CD14-positive monocyte (primary cell): ENCODE measurements at regions not wholly inside any gene's neighbourhood (a gene's known extent, or its start where the extent isn't known, plus 50 kb on each side); places are given as distances from the start of the nearest gene placed in this dataset.

ENCODE experiments used
- DNase-seq, 3 donors: peaks; one replicate each; pipeline ENCODE4 v3.0.0-alpha.2; 2011 to 2022
- H2AFZ ChIP-seq: 2 replicates; pipeline ENCODE4 v1.6.0; 2012; ENCODE audit warnings: mild to moderate bottlenecking, low read depth, low read length, inconsistent platforms; ENCODE audit not compliant: insufficient read depth, poor library complexity, severe bottlenecking
- H3K27ac ChIP-seq, 2 donors: 1 replicate in 1 of 2; 2 replicates in 1 of 2; pipeline ENCODE4 v1.5.1; 2012 to 2013; ENCODE audit warnings: low read length in 2 of 2, control low read depth in 1 of 2, inconsistent platforms in 1 of 2, low read depth in 1 of 2, mild to moderate bottlenecking in 1 of 2
- H3K27me3 ChIP-seq, 2 donors: one replicate each; pipeline versions ENCODE4 v1.6.0 to v1.6.1; 2011 to 2013; ENCODE audit warnings: low read length in 2 of 2; ENCODE audit not compliant: control insufficient read depth in 2 of 2, insufficient read depth in 2 of 2
- H3K36me3 ChIP-seq, 2 donors: replicated peaks in 1 of 2; 1 replicate in 1 of 2; 2 replicates in 1 of 2; pipeline versions ENCODE4 v1.5.1 to v1.6.1; 2012 to 2013; ENCODE audit warnings: low read length in 2 of 2, control low read depth in 1 of 2, inconsistent platforms in 1 of 2, mild to moderate bottlenecking in 1 of 2; ENCODE audit not compliant: insufficient read depth in 2 of 2, control insufficient read depth in 1 of 2
- H3K4me1 ChIP-seq, 2 donors: 1 replicate in 1 of 2; 2 replicates in 1 of 2; pipeline versions ENCODE4 v1.5.1 to v1.6.1; 2012 to 2013; ENCODE audit warnings: low read length in 2 of 2, control low read depth in 1 of 2, inconsistent platforms in 1 of 2, mild to moderate bottlenecking in 1 of 2, moderate library complexity in 1 of 2; ENCODE audit not compliant: insufficient read depth in 2 of 2, control insufficient read depth in 1 of 2
- H3K4me2 ChIP-seq: replicated peaks from 2 replicates; pipeline ENCODE3; 2012; ENCODE audit warnings: low read length, moderate library complexity, mild to moderate bottlenecking; ENCODE audit not compliant: poor library complexity, severe bottlenecking; ENCODE audit errors: extremely low read depth
- H3K4me3 ChIP-seq, 3 experiments: fragments of 200-600 bp in 1 of 3; sonication (generic) in 1 of 3; replicated peaks in 1 of 3; 1 replicate in 2 of 3; 2 replicates in 1 of 3; pipeline ENCODE4 v1.5.1; 2011 to 2013; ENCODE audit warnings: low read length in 3 of 3, mild to moderate bottlenecking in 3 of 3, control low read depth in 2 of 3, low read depth in 2 of 3, inconsistent platforms in 1 of 3, moderate library complexity in 1 of 3
- H3K79me2 ChIP-seq: 2 replicates; pipeline ENCODE4 v1.6.0; 2012; ENCODE audit warnings: mild to moderate bottlenecking, control low read depth, inconsistent platforms, low read length, moderate library complexity; ENCODE audit not compliant: insufficient read depth
- H3K9ac ChIP-seq: 2 replicates; pipeline ENCODE4 v1.6.0; 2017; ENCODE audit warnings: low read length, mild to moderate bottlenecking; ENCODE audit not compliant: insufficient read depth, poor library complexity, severe bottlenecking
- H3K9me3 ChIP-seq, 2 donors: replicated peaks in 1 of 2; 1 replicate in 1 of 2; 2 replicates in 1 of 2; pipeline versions ENCODE4 v1.5.1 to v1.6.1; 2012 to 2013; ENCODE audit warnings: low read length in 2 of 2, control low read depth in 1 of 2; ENCODE audit not compliant: control insufficient read depth in 1 of 2, insufficient read depth in 1 of 2
- H4K20me1 ChIP-seq: 2 replicates; pipeline ENCODE4 v1.6.0; 2012; ENCODE audit warnings: mild to moderate bottlenecking, low read length, control low read depth, moderate library complexity; ENCODE audit not compliant: insufficient read depth
- H3K27ac Mint-ChIP-seq, 7 donors: one replicate each; pipeline ENCODE4 v1.8.0; 2020; ENCODE audit warnings: mild to moderate bottlenecking in 7 of 7, mixed read lengths in 7 of 7, moderate library complexity in 6 of 7, inconsistent platforms in 2 of 7
- H3K27me3 Mint-ChIP-seq, 3 donors: one replicate each; pipeline ENCODE4 v1.8.0; 2021 to 2022; ENCODE audit warnings: low read depth in 3 of 3, mild to moderate bottlenecking in 3 of 3, mixed read lengths in 3 of 3, moderate library complexity in 3 of 3, inconsistent platforms in 1 of 3
- H3K36me3 Mint-ChIP-seq, 2 donors: one replicate each; pipeline ENCODE4 v1.8.0; 2020; ENCODE audit warnings: mixed read lengths in 2 of 2, inconsistent platforms in 1 of 2, mild to moderate bottlenecking in 1 of 2
- H3K4me1 Mint-ChIP-seq: one replicate; pipeline ENCODE4 v1.8.0; 2020; ENCODE audit warnings: mild to moderate bottlenecking, mixed read lengths
- H3K4me3 Mint-ChIP-seq, 2 donors: one replicate each; pipeline ENCODE4 v1.8.0; 2020; ENCODE audit warnings: mild to moderate bottlenecking in 2 of 2, mixed read lengths in 2 of 2, moderate library complexity in 1 of 2
- H3K9me3 Mint-ChIP-seq, 7 donors: one replicate each; pipeline ENCODE4 v1.8.0; 2020 to 2022; ENCODE audit warnings: mixed read lengths in 7 of 7, mild to moderate bottlenecking in 6 of 7, moderate library complexity in 6 of 7, inconsistent platforms in 2 of 7
- WGBS: methylation state at CpG from one replicate; pipeline ENCODE4 v1.1.5; 2013; ENCODE audit warnings: missing lambda C conversion rate; ENCODE audit not compliant: insufficient coverage; 5-methylcytosine and 5-hydroxymethylcytosine counted together
- intact Hi-C, 2 donors: fragments of 100-400 bp; cut with micrococcal nuclease; formaldehyde crosslinking; loops; one replicate each; pipeline versions ENCODE4 v1.15.0 to v1.15.1; 2023
- TF ChIP-seq, protein P1 (sequence below): fragments of 200-600 bp; IDR thresholded peaks from one replicate; pipeline ENCODE4 v1.8.0; 2022; ENCODE audit warnings: antibody characterized with exemption, mild to moderate bottlenecking

DNA sequence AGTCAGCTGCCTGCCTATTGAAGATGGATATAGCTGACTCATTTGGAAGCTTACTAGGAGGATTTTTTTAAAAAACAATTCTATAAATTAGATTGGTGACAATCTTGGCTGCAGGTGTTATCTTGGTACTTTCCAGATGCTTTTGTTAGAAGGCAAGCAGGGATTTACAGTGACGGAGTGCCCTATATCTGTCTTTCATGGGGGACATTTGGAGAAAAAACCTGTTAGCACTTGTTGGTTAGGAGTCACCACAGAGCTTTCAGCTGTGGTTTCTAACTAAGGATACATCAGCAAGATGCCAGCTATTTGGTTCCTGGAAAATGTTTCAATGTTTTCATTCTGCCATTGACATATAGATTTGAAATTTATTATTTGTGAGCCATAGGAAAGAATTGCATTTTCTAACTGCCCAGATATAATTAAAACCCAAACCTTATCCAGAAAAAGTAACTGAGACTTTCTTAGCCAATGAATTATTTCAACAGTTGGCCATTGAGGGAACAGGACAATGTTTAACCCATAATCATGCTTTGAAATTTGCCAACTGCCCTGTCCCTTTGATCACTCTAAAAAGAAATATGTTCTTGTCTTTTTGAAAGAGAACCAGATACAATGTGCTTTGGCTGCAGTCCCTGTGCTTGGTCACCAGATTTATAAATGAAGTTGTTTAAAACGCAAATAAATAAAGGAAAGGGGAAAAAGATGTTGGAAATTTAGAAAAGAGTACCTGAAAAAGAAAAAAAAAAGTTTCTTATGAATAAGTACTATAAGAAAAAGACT is 761.0 kb upstream of the CXADR start:
- WGBS: 89% methylated on average over 1 of the region's 2 CpGs
- no peaks in the 10 kb centered on the region for H4K20me1 ChIP-seq

DNA sequence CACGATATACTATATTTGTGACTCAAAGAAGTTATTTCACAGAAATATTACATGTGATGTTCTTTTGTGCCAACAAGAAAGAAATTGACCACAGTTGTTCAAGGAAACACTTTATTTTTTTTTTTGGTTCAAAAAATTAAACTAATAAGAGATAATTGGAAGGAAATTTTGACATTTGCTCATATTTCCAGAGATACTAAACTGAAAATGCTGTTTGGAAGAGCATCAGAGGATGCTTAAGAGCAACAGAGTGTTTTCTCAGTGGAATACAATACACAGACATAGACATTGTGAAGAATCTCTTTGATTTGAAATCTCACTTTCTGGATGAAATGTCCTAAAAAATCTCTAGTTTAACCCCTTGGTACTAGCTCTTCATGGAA is 760.4 kb upstream of the CXADR start:
- Mint-ChIP-seq H3K4me3 (no peak overlapping the region), H3K9me3 (peaks cover 4 to 24% (median 9%) of the 10 kb centered on the region in 7 donors), H3K4me1 (no peaks in the 10 kb centered on the region), H3K36me3 (no peaks in the 10 kb centered on the region), H3K27me3 (no peaks in the 10 kb centered on the region), H3K27ac (no peak overlapping the region)
- intact Hi-C loops: no loop called here
- DNase-seq: no peak
- Histone ChIP-seq H3K9ac (no peak overlapping the region), H3K9me3 (peaks cover 12 to 24% of the 10 kb centered on the region in 2 donors), H3K27ac (no peak overlapping the region), H3K4me3 (no peak overlapping the region), H3K79me2 (no peaks in the 10 kb centered on the region), H3K4me2 (no peak overlapping the region), H3K4me1 (no peaks in the 10 kb centered on the region), H4K20me1 (no peaks in the 10 kb centered on the region), H3K27me3 (no peaks in the 10 kb centered on the region), H3K36me3 (no peaks in the 10 kb centered on the region), H2AFZ (no peak overlapping the region)
- TF ChIP-seq, protein P1, sequence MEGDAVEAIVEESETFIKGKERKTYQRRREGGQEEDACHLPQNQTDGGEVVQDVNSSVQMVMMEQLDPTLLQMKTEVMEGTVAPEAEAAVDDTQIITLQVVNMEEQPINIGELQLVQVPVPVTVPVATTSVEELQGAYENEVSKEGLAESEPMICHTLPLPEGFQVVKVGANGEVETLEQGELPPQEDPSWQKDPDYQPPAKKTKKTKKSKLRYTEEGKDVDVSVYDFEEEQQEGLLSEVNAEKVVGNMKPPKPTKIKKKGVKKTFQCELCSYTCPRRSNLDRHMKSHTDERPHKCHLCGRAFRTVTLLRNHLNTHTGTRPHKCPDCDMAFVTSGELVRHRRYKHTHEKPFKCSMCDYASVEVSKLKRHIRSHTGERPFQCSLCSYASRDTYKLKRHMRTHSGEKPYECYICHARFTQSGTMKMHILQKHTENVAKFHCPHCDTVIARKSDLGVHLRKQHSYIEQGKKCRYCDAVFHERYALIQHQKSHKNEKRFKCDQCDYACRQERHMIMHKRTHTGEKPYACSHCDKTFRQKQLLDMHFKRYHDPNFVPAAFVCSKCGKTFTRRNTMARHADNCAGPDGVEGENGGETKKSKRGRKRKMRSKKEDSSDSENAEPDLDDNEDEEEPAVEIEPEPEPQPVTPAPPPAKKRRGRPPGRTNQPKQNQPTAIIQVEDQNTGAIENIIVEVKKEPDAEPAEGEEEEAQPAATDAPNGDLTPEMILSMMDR: no peak
- WGBS: no CpG with 5 or more reads among the region's 1 CpG

More for the DNA sequence above, 761.0 kb upstream of the CXADR start:
- no peaks in the 10 kb centered on the region for H3K36me3 ChIP-seq
- no peaks in the 10 kb centered on the region for H3K4me1 ChIP-seq
- no peaks in the 10 kb centered on the region for H3K79me2 ChIP-seq
- Mint-ChIP-seq H3K27me3 (no peaks in the 10 kb centered on the region), H3K27ac (no peak overlapping the region), H3K4me1 (no peaks in the 10 kb centered on the region), H3K9me3 (peaks cover 3 to 21% (median 7%) of the 10 kb centered on the region in 7 donors), H3K36me3 (no peaks in the 10 kb centered on the region), H3K4me3 (no peak overlapping the region)
- TF ChIP-seq, protein P1: no peak
- no peak overlapping the region for H3K4me2 ChIP-seq
- intact Hi-C loops: no loop called here
- no peak overlapping the region for H3K27ac ChIP-seq
- no peak overlapping the region for H2AFZ ChIP-seq
- no peak overlapping the region for H3K4me3 ChIP-seq
- H3K9ac ChIP-seq: no peak overlapping the region
- H3K27me3 ChIP-seq: no peaks in the 10 kb centered on the region
- no peak for DNase-seq
- peaks cover 12 to 24% of the 10 kb centered on the region in 2 donors for H3K9me3 ChIP-seq
